PFSK-1 (cell line): ENCODE measurements at regions not wholly inside any gene's neighbourhood (a gene's known extent, or its start where the extent isn't known, plus 50 kb on each side); places are given as distances from the start of the nearest gene placed in this dataset.

Source experiments
- POLR2AphosphoS5 ChIP-seq: IDR thresholded peaks from 2 replicates; pipeline ENCODE4 v1.6.1; 2012; ENCODE audit warnings: low read depth, mild to moderate bottlenecking, control low read depth, low read length, moderate library complexity
- REST ChIP-seq, 2 experiments: IDR thresholded peaks; 2 replicates each; pipeline versions ENCODE4 v1.6.1 to v1.8.0; 2011 to 2012; ENCODE audit warnings: low read depth in 2 of 2, low read length in 2 of 2, control low read depth in 1 of 2, inconsistent platforms in 1 of 2, mild to moderate bottlenecking in 1 of 2, moderate library complexity in 1 of 2; ENCODE audit not compliant: insufficient read depth in 1 of 2
- SIN3A ChIP-seq: IDR thresholded peaks from 2 replicates; pipeline ENCODE4 v1.6.1; 2012; ENCODE audit warnings: mild to moderate bottlenecking, low read length, moderate library complexity, borderline replicate concordance; ENCODE audit not compliant: insufficient read depth

GRCh38 chrX:45907786-45908185 lies 637.4 kb downstream of the ZNF674 start:
- TF ChIP-seq POLR2AphosphoS5 = no peak
- no peak for TF ChIP-seq REST (IDR thresholded peaks at IDR 0.05; ENCODE audit: insufficient read depth in 1 of 2, low read depth in 2 of 2, low read length in 2 of 2)
- no peak for TF ChIP-seq SIN3A
